ENCODE measurements at regions not wholly inside any gene's neighbourhood (a gene's known extent, or its start where the extent isn't known, plus 50 kb on each side); places are given as distances from the start of the nearest gene placed in this dataset.

DNA sequence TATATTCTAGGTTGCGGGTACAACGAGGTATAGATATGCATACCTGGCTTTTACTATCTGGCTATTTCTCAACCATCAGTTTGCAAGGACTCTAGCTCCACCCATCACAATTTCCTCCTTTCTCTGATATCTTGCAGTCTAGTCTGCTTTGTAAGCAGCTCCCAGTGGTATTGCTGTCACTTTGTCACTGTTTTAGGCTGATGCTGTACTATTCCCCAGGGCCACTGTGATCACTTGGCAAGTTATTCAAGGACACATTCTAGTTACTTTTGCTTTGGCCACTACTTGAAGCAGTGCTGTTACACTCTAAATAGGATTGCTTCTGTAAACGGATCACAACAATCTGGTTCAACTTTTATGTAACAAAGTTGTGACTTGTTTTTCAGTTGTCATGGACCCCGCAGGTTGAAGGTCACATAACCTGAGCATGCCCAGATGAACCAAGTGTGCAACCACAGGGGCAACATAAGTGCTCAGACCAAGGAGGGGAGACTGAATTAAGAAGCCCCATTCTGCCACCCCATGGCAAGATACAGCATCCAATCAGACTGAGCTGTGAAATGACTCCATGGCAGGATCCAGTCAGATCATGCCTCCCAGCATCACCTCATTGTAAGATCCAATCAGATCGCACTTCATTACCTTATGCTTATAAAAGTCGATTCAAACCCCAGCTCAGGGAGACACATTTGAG, 588.4 kb upstream of the CITED2 start:
- no peak for TF ChIP-seq POLR2A (IDR thresholded peaks at IDR 0.05)
- TF ChIP-seq, protein P1, sequence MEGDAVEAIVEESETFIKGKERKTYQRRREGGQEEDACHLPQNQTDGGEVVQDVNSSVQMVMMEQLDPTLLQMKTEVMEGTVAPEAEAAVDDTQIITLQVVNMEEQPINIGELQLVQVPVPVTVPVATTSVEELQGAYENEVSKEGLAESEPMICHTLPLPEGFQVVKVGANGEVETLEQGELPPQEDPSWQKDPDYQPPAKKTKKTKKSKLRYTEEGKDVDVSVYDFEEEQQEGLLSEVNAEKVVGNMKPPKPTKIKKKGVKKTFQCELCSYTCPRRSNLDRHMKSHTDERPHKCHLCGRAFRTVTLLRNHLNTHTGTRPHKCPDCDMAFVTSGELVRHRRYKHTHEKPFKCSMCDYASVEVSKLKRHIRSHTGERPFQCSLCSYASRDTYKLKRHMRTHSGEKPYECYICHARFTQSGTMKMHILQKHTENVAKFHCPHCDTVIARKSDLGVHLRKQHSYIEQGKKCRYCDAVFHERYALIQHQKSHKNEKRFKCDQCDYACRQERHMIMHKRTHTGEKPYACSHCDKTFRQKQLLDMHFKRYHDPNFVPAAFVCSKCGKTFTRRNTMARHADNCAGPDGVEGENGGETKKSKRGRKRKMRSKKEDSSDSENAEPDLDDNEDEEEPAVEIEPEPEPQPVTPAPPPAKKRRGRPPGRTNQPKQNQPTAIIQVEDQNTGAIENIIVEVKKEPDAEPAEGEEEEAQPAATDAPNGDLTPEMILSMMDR (IDR thresholded peaks at IDR 0.05 in 4 of 5, conservative IDR thresholded peaks at IDR 0.05 in 1 of 5) = no peak
